Keratinocyte (primary cell): ENCODE measurements at regions not wholly inside any gene's neighbourhood (a gene's known extent, or its start where the extent isn't known, plus 50 kb on each side); places are given as distances from the start of the nearest gene placed in this dataset.

Experiments
- DNase-seq: peaks from one replicate; pipeline ENCODE4 v3.0.0-alpha.2; 2011; ENCODE audit warnings: low read depth, missing footprints, low spot score
- FAIRE-seq: peaks from 2 replicates; lab custom pipeline; 2011; peaks lifted over from hg19 to GRCh38; lab: Jason Lieb, UNC
- H2AFZ ChIP-seq: 2 replicates; pipeline ENCODE4 v1.6.0; 2012; ENCODE audit warnings: low read length, control low read depth, inconsistent platforms; ENCODE audit not compliant: control insufficient read depth
- H3K27ac ChIP-seq: 2 replicates; pipeline ENCODE4 v1.5.1; 2011; ENCODE audit warnings: low read length; ENCODE audit not compliant: control insufficient read depth, insufficient read depth
- H3K27me3 ChIP-seq: 3 replicates; pipeline ENCODE4 v1.6.0; 2011; ENCODE audit warnings: low read length; ENCODE audit not compliant: control insufficient read depth, insufficient read depth; ENCODE audit errors: extremely low read depth
- H3K36me3 ChIP-seq, 2 experiments: 2 replicates in 1 of 2; 3 replicates in 1 of 2; pipeline ENCODE4 v1.5.1; 2011; ENCODE audit warnings: low read length in 2 of 2, mild to moderate bottlenecking in 1 of 2; ENCODE audit not compliant: control insufficient read depth in 2 of 2, insufficient read depth in 2 of 2; ENCODE audit errors: extremely low read depth in 1 of 2
- H3K4me1 ChIP-seq: 3 replicates; pipeline ENCODE4 v1.5.1; 2011; ENCODE audit warnings: low read length; ENCODE audit not compliant: control insufficient read depth, insufficient read depth; ENCODE audit errors: extremely low read depth
- H3K4me2 ChIP-seq: 3 replicates; pipeline ENCODE4 v1.6.0; 2011; ENCODE audit warnings: low read depth, low read length; ENCODE audit not compliant: control insufficient read depth, insufficient read depth; ENCODE audit errors: extremely low read depth
- H3K4me3 ChIP-seq, 3 experiments: fragments of 200-600 bp in 1 of 3; sonication (generic) in 1 of 3; 2 replicates in 2 of 3; 3 replicates in 1 of 3; pipeline ENCODE4 v1.5.1; 2011 to 2016; ENCODE audit warnings: low read length in 3 of 3, mild to moderate bottlenecking in 3 of 3, control low read depth in 2 of 3, inconsistent platforms in 1 of 3, low read depth in 1 of 3, mixed read lengths in 1 of 3, mixed run types in 1 of 3, moderate library complexity in 1 of 3; ENCODE audit not compliant: control insufficient read depth in 2 of 3, insufficient read depth in 2 of 3; ENCODE audit errors: extremely low read depth in 1 of 3
- H3K79me2 ChIP-seq: 2 replicates; pipeline ENCODE4 v1.6.0; 2012; ENCODE audit warnings: low read length; ENCODE audit not compliant: control insufficient read depth, insufficient read depth
- H3K9ac ChIP-seq: 3 replicates; pipeline ENCODE4 v1.6.0; 2011; ENCODE audit warnings: low read length; ENCODE audit not compliant: control insufficient read depth, insufficient read depth; ENCODE audit errors: extremely low read depth
- H3K9me1 ChIP-seq: 3 replicates; pipeline ENCODE4 v1.6.0; 2011; ENCODE audit warnings: low read length; ENCODE audit not compliant: control insufficient read depth, insufficient read depth; ENCODE audit errors: extremely low read depth
- H3K9me3 ChIP-seq: 2 replicates; pipeline ENCODE4 v1.5.1; 2012; ENCODE audit warnings: low read depth, low read length; ENCODE audit not compliant: control insufficient read depth
- H4K20me1 ChIP-seq: 3 replicates; pipeline ENCODE4 v1.6.0; 2011; ENCODE audit warnings: low read length; ENCODE audit not compliant: control insufficient read depth, insufficient read depth; ENCODE audit errors: extremely low read depth
- CTCF ChIP-seq, 3 experiments: IDR thresholded peaks in 1 of 3; conservative IDR thresholded peaks in 1 of 3; optimal IDR thresholded peaks in 1 of 3; 2 replicates in 2 of 3; 3 replicates in 1 of 3; pipeline versions ENCODE3 to v1.5.1; 2011; ENCODE audit warnings: low read length in 3 of 3, mild to moderate bottlenecking in 3 of 3, moderate library complexity in 2 of 3, control low read depth in 1 of 3, inconsistent platforms in 1 of 3; ENCODE audit not compliant: insufficient read depth in 2 of 3; ENCODE audit errors: extremely low read depth in 1 of 3
- EZH2 ChIP-seq: IDR thresholded peaks from one replicate; pipeline ENCODE4 v1.6.1; 2012; ENCODE audit warnings: inconsistent platforms, mild to moderate bottlenecking, low read length, moderate library complexity
- dilution Hi-C: fragments of 300-500 bp; cut with MboI; formaldehyde crosslinking; loops from one replicate; pipeline ENCODE4 v1.7.0; 2020; ENCODE audit warnings: low sequenced_read_pairs; ENCODE audit not compliant: extremely low pct_ligation_motif_present

- no peak overlapping the region for H3K9ac ChIP-seq
- no peak overlapping the region for H3K27ac ChIP-seq
- no peak for TF ChIP-seq EZH2
- H3K4me2 ChIP-seq = no peak overlapping the region
- no peak overlapping the region for H3K4me3 ChIP-seq
- H4K20me1 ChIP-seq = no peaks in the 10 kb centered on the region
- H3K9me3 ChIP-seq = no peaks in the 10 kb centered on the region
- no peaks in the 10 kb centered on the region for H3K27me3 ChIP-seq
- no peak for DNase-seq
- H3K36me3 ChIP-seq = no peaks in the 10 kb centered on the region
- no peaks in the 10 kb centered on the region for H3K79me2 ChIP-seq
- no peak overlapping the region for H2AFZ ChIP-seq
- FAIRE-seq = no peak
- dilution Hi-C loops = no loop called here
- H3K9me1 ChIP-seq = no peaks in the 10 kb centered on the region
- H3K4me1 ChIP-seq = no peaks in the 10 kb centered on the region
These were observed 268.0 kb downstream of the MSRB3 start for GRCh38 chr12:65546528-65546927.

GRCh38 chr12:65556676-65557437 lies 267.4 kb upstream of the HMGA2 start:
- H3K79me2 ChIP-seq = no peaks in the 10 kb centered on the region
- dilution Hi-C loops = no loop called here
- H3K36me3 ChIP-seq = no peaks in the 10 kb centered on the region
- peaks cover 15% of the 10 kb centered on the region for H3K4me1 ChIP-seq
- no peaks in the 10 kb centered on the region for H3K9me3 ChIP-seq
- H3K9me1 ChIP-seq = no peaks in the 10 kb centered on the region
- peak overlapping the region; percentile 2 for H3K27ac ChIP-seq
- no peak overlapping the region for H3K9ac ChIP-seq
- no peaks in the 10 kb centered on the region for H4K20me1 ChIP-seq
- peak overlapping the region; percentile 95 for H2AFZ ChIP-seq
- peak overlapping the region; percentile 28 for H3K4me2 ChIP-seq
- H3K27me3 ChIP-seq = no peaks in the 10 kb centered on the region
- FAIRE-seq (peak; percentile 92), DNase-seq (peak; percentile 90)
- no peak overlapping the region for H3K4me3 ChIP-seq
- no peak for TF ChIP-seq EZH2
- TF ChIP-seq CTCF (optimal IDR thresholded peaks at IDR 0.05 in 1 of 3, IDR thresholded peaks at IDR 0.05 in 1 of 3, conservative IDR thresholded peaks at IDR 0.05 in 1 of 3; ENCODE audit: extremely low read depth in 1 of 3, insufficient read depth in 2 of 3, low read length in 3 of 3) = peak; percentile 95 to 98 (median 96)
